ENCODE measurements at regions not wholly inside any gene's neighbourhood (a gene's known extent, or its start where the extent isn't known, plus 50 kb on each side); places are given as distances from the start of the nearest gene placed in this dataset.

DNA sequence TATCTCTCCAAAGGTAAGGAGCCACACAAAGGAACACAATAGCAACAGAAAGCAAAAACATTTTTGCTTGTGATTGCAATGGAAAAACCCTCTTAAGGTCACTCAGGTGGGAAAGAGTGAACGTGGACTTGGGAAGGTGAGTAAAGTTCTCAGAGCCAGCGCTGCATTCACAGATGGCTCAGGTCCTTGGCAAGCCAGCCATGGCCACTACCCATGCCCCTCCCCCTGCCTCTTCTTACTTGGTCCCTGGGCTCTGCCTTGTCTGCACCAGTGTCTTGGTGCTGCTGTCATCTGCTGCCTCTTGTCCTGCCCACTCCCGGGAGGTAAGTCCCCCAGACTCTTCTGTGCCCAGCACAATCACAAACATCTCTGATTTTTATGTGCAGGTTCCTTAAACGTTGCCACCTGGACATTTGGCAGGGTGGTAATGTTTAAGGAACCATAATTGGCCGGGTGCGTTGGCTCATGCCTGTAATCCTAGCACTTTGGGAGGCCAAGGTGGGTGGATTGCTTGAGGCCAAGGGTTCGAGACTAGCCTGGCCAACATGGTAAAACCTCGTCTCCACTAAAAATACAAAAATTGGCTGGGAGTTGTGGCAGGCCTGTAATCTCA lies 74.6 kb downstream of the FEM1C start:
- no peak for TF ChIP-seq EP300 (IDR thresholded peaks at IDR 0.05; ENCODE audit: borderline replicate concordance)
- no peak for TF ChIP-seq CREB1 (IDR thresholded peaks at IDR 0.05; ENCODE audit: low read depth)
- TF ChIP-seq ZBTB7A (IDR thresholded peaks at IDR 0.05; ENCODE audit: low read depth): no peak
- no peak for TF ChIP-seq TCF12 (IDR thresholded peaks at IDR 0.05; ENCODE audit: low read depth)
- TF ChIP-seq EGR1 (IDR thresholded peaks at IDR 0.05): no peak
- TF ChIP-seq, protein P1, sequence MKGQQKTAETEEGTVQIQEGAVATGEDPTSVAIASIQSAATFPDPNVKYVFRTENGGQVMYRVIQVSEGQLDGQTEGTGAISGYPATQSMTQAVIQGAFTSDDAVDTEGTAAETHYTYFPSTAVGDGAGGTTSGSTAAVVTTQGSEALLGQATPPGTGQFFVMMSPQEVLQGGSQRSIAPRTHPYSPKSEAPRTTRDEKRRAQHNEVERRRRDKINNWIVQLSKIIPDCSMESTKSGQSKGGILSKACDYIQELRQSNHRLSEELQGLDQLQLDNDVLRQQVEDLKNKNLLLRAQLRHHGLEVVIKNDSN (IDR thresholded peaks at IDR 0.05): no peak
- TF ChIP-seq FOXM1 (IDR thresholded peaks at IDR 0.05; ENCODE audit: borderline replicate concordance, low read depth): no peak
- no peak for TF ChIP-seq RAD21 (IDR thresholded peaks at IDR 0.05; ENCODE audit: low read depth)

DNA sequence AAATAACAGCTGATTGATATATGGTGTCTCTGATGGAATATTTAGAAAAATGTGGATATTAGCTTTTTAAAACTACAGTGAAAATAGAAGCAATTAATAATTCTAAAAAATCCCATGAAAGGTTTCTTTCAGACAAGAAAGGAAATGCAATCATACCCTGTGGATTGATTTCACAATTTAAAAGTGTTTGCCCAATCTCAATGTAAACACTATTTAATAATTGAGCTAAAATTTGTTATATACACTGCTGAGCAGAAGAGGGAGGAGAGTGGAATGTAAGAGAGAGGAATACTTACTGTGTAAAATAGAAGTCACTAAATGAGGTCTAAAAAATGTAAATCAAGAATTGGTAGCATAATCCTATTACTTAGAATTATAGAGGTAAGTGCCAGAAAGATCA lies 76.9 kb downstream of the FEM1C start:
- TF ChIP-seq, protein P2, sequence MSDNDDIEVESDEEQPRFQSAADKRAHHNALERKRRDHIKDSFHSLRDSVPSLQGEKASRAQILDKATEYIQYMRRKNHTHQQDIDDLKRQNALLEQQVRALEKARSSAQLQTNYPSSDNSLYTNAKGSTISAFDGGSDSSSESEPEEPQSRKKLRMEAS (IDR thresholded peaks at IDR 0.05): no peak
- TF ChIP-seq YY1 (IDR thresholded peaks at IDR 0.05; ENCODE audit: low read depth) (no peak), TCF12 (IDR thresholded peaks at IDR 0.05; ENCODE audit: low read depth) (no peak), CREB1 (IDR thresholded peaks at IDR 0.05; ENCODE audit: low read depth) (no peak), EP300 (IDR thresholded peaks at IDR 0.05; ENCODE audit: borderline replicate concordance) (no peak), NFIC (IDR thresholded peaks at IDR 0.05) (no peak)
- TF ChIP-seq, protein P3, sequence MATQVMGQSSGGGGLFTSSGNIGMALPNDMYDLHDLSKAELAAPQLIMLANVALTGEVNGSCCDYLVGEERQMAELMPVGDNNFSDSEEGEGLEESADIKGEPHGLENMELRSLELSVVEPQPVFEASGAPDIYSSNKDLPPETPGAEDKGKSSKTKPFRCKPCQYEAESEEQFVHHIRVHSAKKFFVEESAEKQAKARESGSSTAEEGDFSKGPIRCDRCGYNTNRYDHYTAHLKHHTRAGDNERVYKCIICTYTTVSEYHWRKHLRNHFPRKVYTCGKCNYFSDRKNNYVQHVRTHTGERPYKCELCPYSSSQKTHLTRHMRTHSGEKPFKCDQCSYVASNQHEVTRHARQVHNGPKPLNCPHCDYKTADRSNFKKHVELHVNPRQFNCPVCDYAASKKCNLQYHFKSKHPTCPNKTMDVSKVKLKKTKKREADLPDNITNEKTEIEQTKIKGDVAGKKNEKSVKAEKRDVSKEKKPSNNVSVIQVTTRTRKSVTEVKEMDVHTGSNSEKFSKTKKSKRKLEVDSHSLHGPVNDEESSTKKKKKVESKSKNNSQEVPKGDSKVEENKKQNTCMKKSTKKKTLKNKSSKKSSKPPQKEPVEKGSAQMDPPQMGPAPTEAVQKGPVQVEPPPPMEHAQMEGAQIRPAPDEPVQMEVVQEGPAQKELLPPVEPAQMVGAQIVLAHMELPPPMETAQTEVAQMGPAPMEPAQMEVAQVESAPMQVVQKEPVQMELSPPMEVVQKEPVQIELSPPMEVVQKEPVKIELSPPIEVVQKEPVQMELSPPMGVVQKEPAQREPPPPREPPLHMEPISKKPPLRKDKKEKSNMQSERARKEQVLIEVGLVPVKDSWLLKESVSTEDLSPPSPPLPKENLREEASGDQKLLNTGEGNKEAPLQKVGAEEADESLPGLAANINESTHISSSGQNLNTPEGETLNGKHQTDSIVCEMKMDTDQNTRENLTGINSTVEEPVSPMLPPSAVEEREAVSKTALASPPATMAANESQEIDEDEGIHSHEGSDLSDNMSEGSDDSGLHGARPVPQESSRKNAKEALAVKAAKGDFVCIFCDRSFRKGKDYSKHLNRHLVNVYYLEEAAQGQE (IDR thresholded peaks at IDR 0.05; ENCODE audit: low read depth): no peak

DNA sequence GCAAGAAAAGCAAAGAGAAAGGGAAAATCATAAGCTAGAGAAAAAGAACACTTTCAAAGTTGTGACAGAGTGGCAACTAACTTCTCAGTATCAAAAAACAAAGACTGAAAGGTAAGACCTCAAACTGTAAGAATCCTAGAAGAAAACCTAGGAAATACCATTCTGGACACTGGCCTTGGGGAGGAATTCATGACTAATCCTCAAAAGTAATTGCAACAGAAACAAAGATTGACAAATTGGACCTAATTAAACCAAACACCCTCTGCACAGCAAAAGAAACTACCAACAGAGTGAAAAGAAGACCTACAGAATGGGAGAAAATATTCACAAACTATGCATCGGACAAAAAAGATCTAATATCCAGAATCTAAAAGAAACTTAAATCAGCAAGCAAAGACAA lies 79.1 kb downstream of the FEM1C start:
- TF ChIP-seq CEBPB (IDR thresholded peaks at IDR 0.05): no peak
- TF ChIP-seq RAD21 (IDR thresholded peaks at IDR 0.05; ENCODE audit: low read depth): no peak
- TF ChIP-seq EGR1 (IDR thresholded peaks at IDR 0.05): no peak
- no peak for TF ChIP-seq YY1 (IDR thresholded peaks at IDR 0.05; ENCODE audit: low read depth)
- TF ChIP-seq TEAD4 (IDR thresholded peaks at IDR 0.05): no peak
- TF ChIP-seq, protein P2 (IDR thresholded peaks at IDR 0.05): no peak
- TF ChIP-seq, protein P3 (IDR thresholded peaks at IDR 0.05; ENCODE audit: low read depth): no peak
- TF ChIP-seq EP300 (IDR thresholded peaks at IDR 0.05; ENCODE audit: borderline replicate concordance): no peak
- TF ChIP-seq, protein P1 (IDR thresholded peaks at IDR 0.05): no peak
- no peak for TF ChIP-seq FOXM1 (IDR thresholded peaks at IDR 0.05; ENCODE audit: borderline replicate concordance, low read depth)
- no peak for TF ChIP-seq NFIC (IDR thresholded peaks at IDR 0.05)
- no peak for TF ChIP-seq ZBTB7A (IDR thresholded peaks at IDR 0.05; ENCODE audit: low read depth)
- no peak for TF ChIP-seq TAF1 (IDR thresholded peaks at IDR 0.05; ENCODE audit: low read depth)
- no peak for TF ChIP-seq TCF12 (IDR thresholded peaks at IDR 0.05; ENCODE audit: low read depth)
- TF ChIP-seq CREB1 (IDR thresholded peaks at IDR 0.05; ENCODE audit: low read depth): no peak

DNA sequence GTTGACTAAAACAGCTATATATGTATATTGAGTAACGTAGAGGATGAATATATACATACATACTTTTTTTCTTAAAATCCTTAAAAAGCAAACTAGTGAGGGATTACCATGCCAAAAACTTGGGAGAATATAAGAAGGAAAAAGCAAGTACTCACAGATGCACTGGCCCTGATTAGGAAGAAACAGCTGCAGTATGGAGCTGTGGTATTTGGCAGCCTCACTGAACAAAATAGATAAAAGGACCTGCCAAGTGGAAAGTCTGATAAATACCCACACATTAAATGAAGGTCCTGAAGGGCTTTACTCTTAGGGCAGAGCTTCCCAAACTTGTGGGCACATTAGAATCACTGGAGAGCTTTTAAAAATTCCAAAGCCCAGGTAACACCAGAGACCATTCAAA lies 80.6 kb downstream of the FEM1C start:
- TF ChIP-seq EGR1 (IDR thresholded peaks at IDR 0.05): no peak
- no peak for TF ChIP-seq YY1 (IDR thresholded peaks at IDR 0.05; ENCODE audit: low read depth)
- no peak for TF ChIP-seq FOXM1 (IDR thresholded peaks at IDR 0.05; ENCODE audit: borderline replicate concordance, low read depth)

DNA sequence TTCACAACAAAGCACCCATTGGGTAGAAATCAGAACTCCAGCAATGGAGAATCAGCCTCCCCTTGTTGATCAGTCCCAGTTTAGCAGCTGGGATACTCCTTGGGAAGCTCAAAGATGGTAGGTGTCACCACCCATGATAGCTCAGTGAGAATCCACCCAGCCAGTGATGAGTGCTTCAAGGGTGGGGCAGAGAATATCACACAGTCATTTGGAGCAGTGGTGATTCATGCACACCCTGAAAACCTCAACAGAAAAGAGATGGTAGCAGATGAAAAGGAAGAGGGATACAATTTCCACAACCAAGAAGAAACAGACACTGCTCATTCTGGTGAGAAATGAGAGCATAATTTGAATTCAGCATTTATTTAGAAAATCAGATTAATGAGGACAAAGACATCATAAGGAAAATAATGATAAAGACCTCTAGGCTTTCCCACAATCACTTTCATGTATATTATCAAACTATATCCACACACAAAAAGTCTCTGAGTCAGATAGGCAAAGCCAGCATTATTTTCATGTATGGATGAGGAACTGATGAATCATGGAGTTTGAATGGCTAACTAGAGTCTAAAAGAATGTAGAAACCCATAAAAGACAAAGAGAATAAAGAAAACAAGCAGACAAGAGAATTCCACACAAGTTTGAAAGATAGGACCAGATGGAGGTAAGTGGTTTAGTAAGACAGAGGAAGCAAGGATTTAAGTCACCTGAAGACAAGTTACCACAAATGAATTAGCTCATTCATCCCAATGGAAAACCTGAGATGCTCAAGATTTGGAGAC lies 82.9 kb downstream of the FEM1C start:
- no peak for TF ChIP-seq CREB1 (IDR thresholded peaks at IDR 0.05; ENCODE audit: low read depth)
- no peak for TF ChIP-seq YY1 (IDR thresholded peaks at IDR 0.05; ENCODE audit: low read depth)
- TF ChIP-seq EGR1 (IDR thresholded peaks at IDR 0.05): no peak
- TF ChIP-seq EP300 (IDR thresholded peaks at IDR 0.05; ENCODE audit: borderline replicate concordance): no peak
- TF ChIP-seq FOXM1 (IDR thresholded peaks at IDR 0.05; ENCODE audit: borderline replicate concordance, low read depth): no peak
- no peak for TF ChIP-seq TAF1 (IDR thresholded peaks at IDR 0.05; ENCODE audit: low read depth)
- no peak for TF ChIP-seq TEAD4 (IDR thresholded peaks at IDR 0.05)
- TF ChIP-seq, protein P2 (IDR thresholded peaks at IDR 0.05): no peak

Measured in Ishikawa (cell line).